Prostate gland (tissue), 2 donors: ENCODE measurements at regions not wholly inside any gene's neighbourhood (a gene's known extent, or its start where the extent isn't known, plus 50 kb on each side); places are given as distances from the start of the nearest gene placed in this dataset.
"Not testable (repeated sequence)": the region's sequence is repeated elsewhere in the genome, so short reads cannot be mapped to it uniquely, and the experiment has no call there.

Experiments used
- DNase-seq: peaks from one replicate; pipeline ENCODE4 v3.0.0-alpha.2; 2019; ENCODE audit warnings: low spot score
- H3K27ac ChIP-seq, 2 donors: fragments of 200-600 bp; sonication (generic); 2 replicates each; pipeline ENCODE4 v1.5.1; 2017 to 2019
- H3K27me3 ChIP-seq: fragments of 200-600 bp; sonication (generic); replicated peaks from 2 replicates; pipeline ENCODE4 v1.5.1; 2019; ENCODE audit not compliant: insufficient read depth
- H3K36me3 ChIP-seq, 2 donors: fragments of 200-600 bp; sonication (generic); 1 replicate in 1 of 2; 2 replicates in 1 of 2; pipeline versions ENCODE4 v1.5.1 to v1.8.1; 2017 to 2019
- H3K4me1 ChIP-seq: fragments of 200-600 bp; sonication (generic); replicated peaks from 2 replicates; pipeline ENCODE4 v1.5.1; 2019
- H3K4me3 ChIP-seq, 2 donors: fragments of 200-600 bp; sonication (generic); 2 replicates each; pipeline ENCODE4 v1.5.1; 2017 to 2019
- H3K9me3 ChIP-seq: fragments of 200-600 bp; sonication (generic); 2 replicates; pipeline ENCODE4 v1.5.1; 2017
- POLR2A ChIP-seq: fragments of 450-650 bp; IDR thresholded peaks from one replicate; pipeline ENCODE4 v1.6.1; 2016; ENCODE audit warnings: antibody characterized with exemption, mild to moderate bottlenecking
- POLR2AphosphoS5 ChIP-seq: sonication (generic); formaldehyde crosslinking; IDR thresholded peaks from one replicate; pipeline ENCODE4 v1.6.1; 2017; ENCODE audit warnings: antibody characterized with exemption
- WGBS: methylation state at CpG from one replicate; pipeline ENCODE4 v1.1.5; 2018; 5-methylcytosine and 5-hydroxymethylcytosine counted together
- intact Hi-C: fragments of 100-400 bp; cut with DNase I; formaldehyde crosslinking; loops from one replicate; pipeline ENCODE4 v1.14.2; 2022
- TF ChIP-seq, protein P1 (sequence below), 4 experiments: fragments of 200-600 bp in 2 of 4; fragments of 450-650 bp in 2 of 4; sonication (generic) in 2 of 4; IDR thresholded peaks; 1 replicate in 3 of 4; 2 replicates in 1 of 4; pipeline ENCODE4 v1.5.1; 2016 to 2019; ENCODE audit warnings: antibody characterized with exemption in 4 of 4, mild to moderate bottlenecking in 2 of 4, moderate library complexity in 2 of 4

GRCh38 chr9:12415361-12415760 lies 277.8 kb upstream of the TYRP1 start:
- H3K27ac ChIP-seq, result no peak overlapping the region
- WGBS, result 91% methylated on average over 2 of the region's 2 CpGs
- TF ChIP-seq, protein P1, sequence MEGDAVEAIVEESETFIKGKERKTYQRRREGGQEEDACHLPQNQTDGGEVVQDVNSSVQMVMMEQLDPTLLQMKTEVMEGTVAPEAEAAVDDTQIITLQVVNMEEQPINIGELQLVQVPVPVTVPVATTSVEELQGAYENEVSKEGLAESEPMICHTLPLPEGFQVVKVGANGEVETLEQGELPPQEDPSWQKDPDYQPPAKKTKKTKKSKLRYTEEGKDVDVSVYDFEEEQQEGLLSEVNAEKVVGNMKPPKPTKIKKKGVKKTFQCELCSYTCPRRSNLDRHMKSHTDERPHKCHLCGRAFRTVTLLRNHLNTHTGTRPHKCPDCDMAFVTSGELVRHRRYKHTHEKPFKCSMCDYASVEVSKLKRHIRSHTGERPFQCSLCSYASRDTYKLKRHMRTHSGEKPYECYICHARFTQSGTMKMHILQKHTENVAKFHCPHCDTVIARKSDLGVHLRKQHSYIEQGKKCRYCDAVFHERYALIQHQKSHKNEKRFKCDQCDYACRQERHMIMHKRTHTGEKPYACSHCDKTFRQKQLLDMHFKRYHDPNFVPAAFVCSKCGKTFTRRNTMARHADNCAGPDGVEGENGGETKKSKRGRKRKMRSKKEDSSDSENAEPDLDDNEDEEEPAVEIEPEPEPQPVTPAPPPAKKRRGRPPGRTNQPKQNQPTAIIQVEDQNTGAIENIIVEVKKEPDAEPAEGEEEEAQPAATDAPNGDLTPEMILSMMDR (IDR thresholded peaks at IDR 0.05), result no peak
- no peak for TF ChIP-seq POLR2AphosphoS5
- TF ChIP-seq POLR2A, result no peak

DNA sequence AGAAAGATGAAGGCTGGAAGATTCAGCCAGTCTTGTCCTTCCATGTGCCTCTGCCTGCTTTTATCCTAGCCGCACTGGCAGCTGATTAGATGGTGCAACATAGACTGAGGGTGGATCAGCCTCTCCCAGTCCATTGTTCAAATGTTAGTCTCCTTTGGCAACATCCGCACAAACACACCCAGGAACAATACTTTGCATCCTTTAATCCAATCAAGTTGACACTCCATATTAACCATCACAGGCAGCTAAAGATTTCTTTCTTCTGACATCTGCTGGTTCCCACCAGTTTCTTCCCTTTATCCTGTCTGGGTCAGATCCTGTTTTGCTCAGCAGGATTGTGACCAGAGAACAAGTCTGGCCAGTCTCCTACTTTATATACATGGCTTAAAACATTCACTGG lies 276.5 kb upstream of the TYRP1 start:
- 87% methylated on average over 2 of the region's 2 CpGs for WGBS
- no peaks in the 10 kb centered on the region for H3K4me1 ChIP-seq
- no peak for TF ChIP-seq POLR2A
- TF ChIP-seq, protein P1 (IDR thresholded peaks at IDR 0.05), result no peak
- TF ChIP-seq POLR2AphosphoS5, result no peak
- no peak overlapping the region for H3K4me3 ChIP-seq
- H3K9me3 ChIP-seq, result no peaks in the 10 kb centered on the region
- no peaks in the 10 kb centered on the region for H3K27me3 ChIP-seq
- no peak overlapping the region for H3K27ac ChIP-seq
- intact Hi-C loops, result no loop called here
- no peak for DNase-seq
- H3K36me3 ChIP-seq, result no peaks in the 10 kb centered on the region

More at GRCh38 chr9:12415361-12415760, 277.8 kb upstream of the TYRP1 start:
- DNase-seq, result no peak
- intact Hi-C loops, result no loop called here
- Histone ChIP-seq H3K4me3 (no peak overlapping the region), H3K27me3 (no peaks in the 10 kb centered on the region), H3K36me3 (no peaks in the 10 kb centered on the region), H3K4me1 (no peaks in the 10 kb centered on the region), H3K9me3 (no peaks in the 10 kb centered on the region)

DNA sequence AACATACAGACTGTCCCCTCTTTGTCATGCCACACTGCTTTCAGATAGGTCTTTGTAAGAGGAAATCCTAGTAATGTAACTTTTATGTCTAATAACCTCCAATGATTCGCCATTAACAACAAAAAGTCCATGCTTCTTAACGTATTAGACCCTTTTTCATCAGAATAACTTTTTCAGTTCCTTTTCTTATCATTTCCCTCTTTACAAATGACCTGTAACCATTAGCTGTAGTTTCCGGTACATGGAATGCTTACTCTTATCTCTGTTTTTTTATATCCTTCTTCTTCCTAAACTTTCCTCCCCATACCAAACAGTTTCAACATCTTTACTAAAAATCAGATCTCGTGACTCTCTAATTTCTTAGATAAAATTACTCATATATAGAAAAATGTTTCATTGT lies 268.9 kb upstream of the TYRP1 start:
- intact Hi-C loops, result no loop called here
- no peaks in the 10 kb centered on the region for H3K4me1 ChIP-seq
- 88% methylated on average over 4 of the region's 4 CpGs for WGBS
- H3K9me3 ChIP-seq, result no peaks in the 10 kb centered on the region
- no peak for DNase-seq
- no peak overlapping the region for H3K27ac ChIP-seq
- no peak overlapping the region for H3K4me3 ChIP-seq
- TF ChIP-seq POLR2A (no peak), POLR2AphosphoS5 (no peak)
- TF ChIP-seq, protein P1 (IDR thresholded peaks at IDR 0.05), result no peak
- H3K36me3 ChIP-seq, result no peaks in the 10 kb centered on the region
- H3K27me3 ChIP-seq, result no peaks in the 10 kb centered on the region

- no peaks in the 10 kb centered on the region for H3K4me1 ChIP-seq
- intact Hi-C loops, result no loop called here
- H3K4me3 ChIP-seq, result no peak overlapping the region
- TF ChIP-seq POLR2A, result no peak
- H3K27me3 ChIP-seq, result no peaks in the 10 kb centered on the region
- DNase-seq, result no peak
- H3K9me3 ChIP-seq, result no peaks in the 10 kb centered on the region
- H3K27ac ChIP-seq, result no peak overlapping the region
- no peaks in the 10 kb centered on the region for H3K36me3 ChIP-seq
- 39% methylated on average over 8 of the region's 8 CpGs for WGBS
These were observed 267.0 kb upstream of the TYRP1 start for GRCh38 chr9:12425878-12426864.

GRCh38 chr9:12439267-12439666 lies 253.9 kb upstream of the TYRP1 start:
- intact Hi-C loops, result no loop called here
- TF ChIP-seq POLR2A (no peak), POLR2AphosphoS5 (no peak)
- TF ChIP-seq, protein P1 (IDR thresholded peaks at IDR 0.05), result no peak
- Histone ChIP-seq H3K27me3 (no peaks in the 10 kb centered on the region), H3K4me3 (no peak overlapping the region), H3K9me3 (no peaks in the 10 kb centered on the region), H3K36me3 (no peaks in the 10 kb centered on the region), H3K27ac (no peak overlapping the region), H3K4me1 (no peaks in the 10 kb centered on the region)
- 71% methylated on average over 3 of the region's 3 CpGs for WGBS
- no peak for DNase-seq

- WGBS, result 79% methylated on average over 6 of the region's 6 CpGs
- intact Hi-C loops, H3K4me3 ChIP-seq, H3K9me3 ChIP-seq, DNase-seq, H3K27me3 ChIP-seq, H3K36me3 ChIP-seq, H3K27ac ChIP-seq, H3K4me1 ChIP-seq: not testable (repeated sequence)
These were observed 252.1 kb upstream of the TYRP1 start for GRCh38 chr9:12441080-12441479.
